ENCODE measurements at regions not wholly inside any gene's neighbourhood (a gene's known extent, or its start where the extent isn't known, plus 50 kb on each side); places are given as distances from the start of the nearest gene placed in this dataset.

DNA sequence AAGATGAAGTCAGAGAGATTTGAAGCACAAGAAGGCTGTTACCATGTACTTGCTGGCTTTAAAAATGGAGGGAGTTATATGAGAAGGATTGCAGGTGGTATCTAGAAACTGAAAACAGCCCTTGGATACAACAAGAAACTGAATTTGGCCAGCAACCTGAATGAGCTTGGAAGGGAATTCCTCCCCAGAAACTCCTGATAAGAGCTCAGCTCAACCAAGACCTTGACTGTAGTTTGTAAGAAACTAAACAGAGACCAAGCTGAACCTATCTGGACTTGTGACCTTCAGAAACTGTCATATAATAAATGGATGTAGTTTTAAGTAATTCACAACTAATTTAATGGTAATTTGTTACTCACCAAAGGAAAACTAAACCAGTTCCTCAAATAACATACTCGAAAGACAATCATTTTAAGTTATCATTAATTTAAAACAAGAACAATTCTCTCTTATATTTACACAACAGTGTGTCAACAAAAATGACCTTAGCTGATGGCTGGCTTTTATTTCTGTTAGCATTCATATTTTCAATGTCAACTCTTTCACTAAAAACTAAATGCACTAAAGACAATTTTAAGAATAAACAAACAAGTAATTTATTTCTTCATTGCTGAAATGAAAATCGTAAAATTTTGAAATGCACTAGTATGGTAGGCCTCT is 1218.4 kb upstream of the TMPRSS15 start:
- 72 to 74% methylated on average over 2 of the region's 2 CpGs for WGBS, 2 donors (ENCODE audit: low coverage in 1 of 2)
- TF ChIP-seq POLR2AphosphoS5 (IDR thresholded peaks at IDR 0.05) (no peak), EP300 (IDR thresholded peaks at IDR 0.05; ENCODE audit: low read depth) (no peak), CTCF (IDR thresholded peaks at IDR 0.05) (no peak), POLR2A (IDR thresholded peaks at IDR 0.05) (no peak)
- DNase-seq: no peak
- in situ Hi-C loops (cut with MboI; ENCODE audit: low pct_ligation_motif_present in 1 of 4, low pct_unique_long_range_greater_than_20kb in 1 of 4, low sequenced_read_pairs in 3 of 4): no loop called here
- H3K4me1 ChIP-seq: no peaks in the 10 kb centered on the region
- H3K27ac ChIP-seq: no peak overlapping the region
- no peak overlapping the region for H3K4me3 ChIP-seq
- H3K36me3 ChIP-seq: no peaks in the 10 kb centered on the region
- no peaks in the 10 kb centered on the region for H3K9me3 ChIP-seq
- intact Hi-C loops (cut with DNase I; ENCODE audit: low total_unique reads): no loop called here
- no peaks in the 10 kb centered on the region for H3K27me3 ChIP-seq

- Histone ChIP-seq H3K4me3 (no peak overlapping the region), H3K9me3 (no peaks in the 10 kb centered on the region), H3K27me3 (no peaks in the 10 kb centered on the region), H3K27ac (no peak overlapping the region), H3K4me1 (no peaks in the 10 kb centered on the region), H3K36me3 (no peaks in the 10 kb centered on the region)
- DNase-seq: no peak
- in situ Hi-C loops (cut with MboI; ENCODE audit: low pct_ligation_motif_present in 1 of 4, low pct_unique_long_range_greater_than_20kb in 1 of 4, low sequenced_read_pairs in 3 of 4): no loop called here
- WGBS, 2 donors (ENCODE audit: low coverage in 1 of 2): 86 to 88% methylated on average over 5 to 7 of the region's 7 CpGs
- intact Hi-C loops (cut with DNase I; ENCODE audit: low total_unique reads): no loop called here
- TF ChIP-seq CTCF (IDR thresholded peaks at IDR 0.05) (no peak), POLR2AphosphoS5 (IDR thresholded peaks at IDR 0.05) (no peak), POLR2A (IDR thresholded peaks at IDR 0.05) (no peak), EP300 (IDR thresholded peaks at IDR 0.05; ENCODE audit: low read depth) (no peak)
These were observed 1237.4 kb upstream of the TMPRSS15 start for GRCh38 chr21:19640964-19641363.

DNA sequence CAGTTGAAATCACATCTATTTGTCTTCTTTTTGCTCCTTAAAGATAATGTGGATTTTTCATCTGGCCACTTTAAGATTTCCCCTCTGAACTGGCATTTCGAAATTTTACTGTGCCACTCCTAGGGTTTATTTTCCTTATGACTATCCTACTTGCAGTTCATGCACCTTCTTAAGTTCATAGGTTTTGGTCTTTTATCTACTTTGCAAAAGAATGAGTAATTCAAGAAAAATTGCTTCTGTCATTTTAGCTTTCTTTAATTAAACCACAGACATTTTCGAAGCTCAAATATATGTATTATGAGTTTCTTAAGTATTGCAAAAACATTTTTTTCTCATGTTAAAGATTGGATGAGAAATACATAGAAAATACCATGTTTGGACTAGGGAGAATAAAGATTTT is 1244.8 kb upstream of the TMPRSS15 start:
- intact Hi-C loops (cut with DNase I; ENCODE audit: low total_unique reads): no loop called here
- H3K4me1 ChIP-seq: no peaks in the 10 kb centered on the region
- no peaks in the 10 kb centered on the region for H3K9me3 ChIP-seq
- no peak overlapping the region for H3K27ac ChIP-seq
- in situ Hi-C loops (cut with MboI; ENCODE audit: low pct_ligation_motif_present in 1 of 4, low pct_unique_long_range_greater_than_20kb in 1 of 4, low sequenced_read_pairs in 3 of 4): no loop called here
- H3K27me3 ChIP-seq: no peaks in the 10 kb centered on the region
- DNase-seq: no peak
- 57 to 69% methylated on average over 2 of the region's 2 CpGs for WGBS, 2 donors (ENCODE audit: low coverage in 1 of 2)
- H3K4me3 ChIP-seq: no peak overlapping the region
- H3K36me3 ChIP-seq: no peaks in the 10 kb centered on the region
- TF ChIP-seq CTCF (IDR thresholded peaks at IDR 0.05) (no peak), POLR2AphosphoS5 (IDR thresholded peaks at IDR 0.05) (no peak), EP300 (IDR thresholded peaks at IDR 0.05; ENCODE audit: low read depth) (no peak), POLR2A (IDR thresholded peaks at IDR 0.05) (no peak)

- H3K4me1 ChIP-seq: no peaks in the 10 kb centered on the region
- H3K27ac ChIP-seq: no peak overlapping the region
- DNase-seq: no peak
- 29 to 88% methylated on average over 1 to 2 of the region's 2 CpGs for WGBS, 2 donors (ENCODE audit: low coverage in 1 of 2)
- H3K4me3 ChIP-seq: no peak overlapping the region
- in situ Hi-C loops (cut with MboI; ENCODE audit: low pct_ligation_motif_present in 1 of 4, low pct_unique_long_range_greater_than_20kb in 1 of 4, low sequenced_read_pairs in 3 of 4) (no loop called here), intact Hi-C loops (cut with DNase I; ENCODE audit: low total_unique reads) (no loop called here)
- no peaks in the 10 kb centered on the region for H3K27me3 ChIP-seq
- no peaks in the 10 kb centered on the region for H3K9me3 ChIP-seq
- TF ChIP-seq POLR2AphosphoS5 (IDR thresholded peaks at IDR 0.05): no peak
- TF ChIP-seq EP300 (IDR thresholded peaks at IDR 0.05; ENCODE audit: low read depth): no peak
- TF ChIP-seq CTCF (IDR thresholded peaks at IDR 0.05): no peak
- no peak for TF ChIP-seq POLR2A (IDR thresholded peaks at IDR 0.05)
- no peaks in the 10 kb centered on the region for H3K36me3 ChIP-seq
These were observed 1279.9 kb upstream of the TMPRSS15 start for GRCh38 chr21:19683492-19683891.
